ENCODE measurements at regions not wholly inside any gene's neighbourhood (a gene's known extent, or its start where the extent isn't known, plus 50 kb on each side); places are given as distances from the start of the nearest gene placed in this dataset.

DNA sequence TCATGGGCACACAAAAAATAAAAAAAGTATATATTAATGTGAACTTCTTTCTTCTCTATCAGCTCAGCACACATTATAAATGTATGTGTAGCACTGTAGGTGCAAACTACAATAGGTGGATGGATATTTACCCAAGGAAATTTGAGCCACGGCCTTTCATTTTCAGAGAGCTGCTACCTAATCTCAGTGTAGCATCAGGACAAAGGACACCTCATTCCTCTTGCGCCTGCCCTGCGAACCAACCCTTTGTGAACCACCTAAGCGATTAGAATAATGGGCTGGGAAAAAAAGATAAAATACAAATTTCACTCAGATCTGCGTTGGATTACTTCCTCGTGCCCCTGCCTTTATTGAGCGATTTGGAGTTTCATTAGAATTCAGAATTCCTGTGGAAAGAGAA lies 263.2 kb downstream of the NR2F2 start:
- DNase-seq (ENCODE audit: extremely low read depth, low read depth): no peak

GRCh38 chr15:96595951-96596350 lies 265.5 kb downstream of the NR2F2 start:
- TF ChIP-seq CTCF (IDR thresholded peaks at IDR 0.05; ENCODE audit: low read depth, low read length): no peak
- DNase-seq (ENCODE audit: extremely low read depth, low read depth): no peak

More for the DNA sequence above, 263.2 kb downstream of the NR2F2 start:
- TF ChIP-seq CTCF (IDR thresholded peaks at IDR 0.05; ENCODE audit: low read depth, low read length): no peak

GRCh38 chr15:96598514-96598913 lies 268.0 kb downstream of the NR2F2 start:
- DNase-seq (ENCODE audit: extremely low read depth, low read depth): no peak
- no peak for TF ChIP-seq CTCF (IDR thresholded peaks at IDR 0.05; ENCODE audit: low read depth, low read length)

DNA sequence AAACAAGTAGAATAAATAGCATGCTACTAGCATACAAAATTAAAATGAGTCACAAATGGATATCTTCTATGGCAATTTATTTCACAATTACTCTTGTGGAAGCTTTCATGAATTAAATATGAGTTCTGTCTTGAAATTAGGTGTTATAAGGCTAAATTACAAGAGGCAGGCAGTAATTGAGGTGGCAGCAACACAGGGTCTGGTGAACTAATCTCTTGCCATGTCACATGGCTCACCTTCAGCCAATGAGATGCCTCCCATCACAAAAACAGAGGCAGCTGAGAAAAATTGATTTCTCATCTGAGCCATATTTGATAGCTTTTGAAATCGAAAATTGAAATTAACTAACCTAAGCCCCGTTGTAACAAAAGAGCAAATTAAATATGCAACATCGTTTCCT lies 268.8 kb downstream of the NR2F2 start:
- no peak for TF ChIP-seq CTCF (IDR thresholded peaks at IDR 0.05; ENCODE audit: low read depth, low read length)
- no peak for DNase-seq (ENCODE audit: extremely low read depth, low read depth)

- DNase-seq (ENCODE audit: extremely low read depth, low read depth): no peak
- no peak for TF ChIP-seq CTCF (IDR thresholded peaks at IDR 0.05; ENCODE audit: low read depth, low read length)
Observed at GRCh38 chr15:96600350-96600749, 269.9 kb downstream of the NR2F2 start.

GRCh38 chr15:96606617-96607016 lies 276.1 kb downstream of the NR2F2 start:
- no peak for DNase-seq (ENCODE audit: extremely low read depth, low read depth)
- TF ChIP-seq CTCF (IDR thresholded peaks at IDR 0.05; ENCODE audit: low read depth, low read length): no peak

DNA sequence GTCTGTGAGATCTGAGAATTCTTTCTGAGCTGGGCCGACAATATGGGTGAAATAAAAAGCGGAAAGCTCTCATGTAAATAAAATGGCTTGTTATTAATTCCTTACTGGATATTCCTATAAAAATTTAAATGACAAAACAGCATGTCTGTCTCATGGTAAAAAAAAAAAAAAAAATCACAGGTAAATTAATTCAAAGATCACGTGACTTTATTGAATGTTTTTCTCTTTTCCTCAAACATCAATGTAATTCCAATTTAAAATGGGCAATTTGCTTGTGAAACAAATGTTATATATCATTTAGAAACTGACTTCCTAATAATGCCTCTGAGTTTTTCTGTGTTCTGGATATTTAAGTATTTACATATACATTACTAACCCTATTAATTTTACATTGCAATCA lies 280.3 kb downstream of the NR2F2 start:
- no peak for TF ChIP-seq CTCF (IDR thresholded peaks at IDR 0.05; ENCODE audit: low read depth, low read length)

More for the DNA sequence above, 280.3 kb downstream of the NR2F2 start:
- DNase-seq (ENCODE audit: extremely low read depth, low read depth): no peak

Measured in AG09319 (cell line).